CD4-positive, alpha-beta T cell treated with Interleukin-10 for 1 hour (primary cell): ENCODE measurements at regions not wholly inside any gene's neighbourhood (a gene's known extent, or its start where the extent isn't known, plus 50 kb on each side); places are given as distances from the start of the nearest gene placed in this dataset.

Experiments used
- DNase-seq: peaks from one replicate; pipeline ENCODE4 v3.0.0-alpha.2; 2020

DNA sequence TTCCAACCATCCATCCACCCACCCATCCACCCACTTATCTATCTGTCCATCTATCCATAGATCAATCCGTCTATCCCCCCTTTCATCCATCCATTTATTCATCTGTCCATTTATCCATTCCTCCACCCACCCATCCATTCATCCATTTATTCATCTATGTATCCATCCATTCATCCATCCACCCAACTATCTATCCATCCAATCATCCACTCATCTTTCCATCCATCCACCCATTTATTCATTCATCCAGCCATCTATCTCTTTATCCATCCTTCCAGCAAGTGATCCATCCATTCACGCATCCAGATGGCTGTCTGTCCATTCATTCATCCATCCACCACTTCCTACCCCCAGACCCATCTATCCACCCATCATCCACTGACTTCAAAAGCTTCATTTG lies 84.0 kb upstream of the CD99 start:
- DNase-seq = no peak

DNA sequence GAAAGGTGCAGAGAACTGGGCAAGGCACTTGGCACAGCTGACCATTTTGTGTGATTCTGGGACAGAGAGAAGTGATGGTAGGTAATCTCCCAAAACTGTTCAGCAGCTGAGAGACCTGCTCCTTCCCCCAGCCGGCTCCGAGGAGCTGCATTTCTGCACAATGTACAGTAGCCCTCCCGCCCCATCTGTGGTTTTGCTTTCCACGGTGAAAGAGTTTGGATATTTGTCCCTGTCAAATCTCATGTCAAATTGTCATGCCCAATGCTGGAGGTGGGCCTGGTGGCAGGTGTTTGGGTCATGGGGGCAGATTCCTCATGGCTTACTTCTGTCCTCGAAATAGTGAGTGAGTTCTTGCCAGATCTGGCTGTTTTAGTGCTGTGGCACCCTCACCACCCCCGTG lies 90.5 kb upstream of the CD99 start:
- no peak for DNase-seq

DNA sequence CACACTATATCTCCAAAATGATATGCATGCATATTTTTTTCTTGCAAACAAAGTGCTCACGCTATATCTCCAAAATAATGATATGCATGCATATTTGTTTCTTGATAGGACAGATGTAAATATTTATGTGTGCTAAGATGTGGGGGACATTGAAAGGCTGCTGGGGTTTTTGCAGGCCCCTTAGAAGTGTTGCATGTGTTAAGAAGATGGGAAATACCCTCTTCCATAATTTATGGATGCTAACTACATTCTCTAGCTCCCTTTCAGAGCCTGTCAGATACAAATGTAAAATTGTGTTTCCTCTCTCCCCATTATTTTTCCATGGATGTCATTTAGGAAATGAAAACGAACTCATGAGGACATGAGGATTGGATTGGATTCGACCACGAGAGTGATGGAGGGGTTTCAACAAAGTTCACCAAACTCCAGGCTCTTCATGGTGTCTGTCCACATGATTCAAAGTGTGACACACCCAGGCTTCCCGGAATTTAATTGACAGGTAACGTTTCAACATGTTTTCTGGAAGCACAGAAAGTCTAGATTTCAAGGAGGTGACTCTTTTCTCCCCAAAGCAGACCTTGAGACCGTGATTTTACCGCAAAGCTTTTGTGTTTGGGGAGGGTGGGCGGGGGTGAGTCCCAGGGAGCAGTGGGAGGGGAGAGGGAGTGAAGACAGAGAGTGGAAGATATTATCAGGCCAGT lies 94.4 kb upstream of the CD99 start:
- DNase-seq = no peak

DNA sequence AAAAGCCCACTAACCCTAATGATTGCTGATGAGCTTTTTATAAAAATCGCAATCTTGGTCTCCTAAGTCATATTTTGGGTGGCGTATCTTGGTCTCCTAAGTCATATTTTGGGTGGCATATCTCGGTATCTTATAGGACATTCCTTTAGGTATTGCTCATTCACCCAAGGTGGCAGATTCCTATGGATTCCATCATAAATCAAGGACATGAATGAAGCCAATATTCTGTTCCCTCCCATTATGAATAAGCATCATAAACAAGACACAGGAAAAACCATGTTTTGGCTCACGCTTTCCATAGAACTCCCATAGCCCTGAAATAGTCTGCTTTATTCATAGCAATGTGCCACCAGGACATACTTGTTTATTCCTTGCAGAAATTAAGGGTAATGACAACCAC lies 95.0 kb upstream of the CD99 start:
- no peak for DNase-seq

DNA sequence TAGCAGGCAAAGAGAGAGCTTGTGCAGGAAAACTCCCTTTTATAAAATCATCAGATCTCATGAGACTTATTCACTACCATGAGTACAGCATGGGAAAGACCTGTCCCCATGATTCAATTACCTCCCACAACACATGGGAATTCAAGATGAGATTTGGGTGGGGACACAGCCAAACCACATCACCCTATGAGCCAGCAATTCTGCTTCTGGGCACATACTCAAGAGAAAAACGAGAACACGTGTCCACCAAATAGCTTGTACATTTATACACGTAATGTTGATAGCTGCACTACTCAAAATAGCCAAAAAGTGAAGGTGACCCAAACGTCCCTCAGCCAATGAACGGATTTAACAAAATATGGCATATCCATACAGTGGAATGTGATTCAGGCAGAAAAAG lies 94.5 kb upstream of the DHRSX start:
- DNase-seq = no peak

DNA sequence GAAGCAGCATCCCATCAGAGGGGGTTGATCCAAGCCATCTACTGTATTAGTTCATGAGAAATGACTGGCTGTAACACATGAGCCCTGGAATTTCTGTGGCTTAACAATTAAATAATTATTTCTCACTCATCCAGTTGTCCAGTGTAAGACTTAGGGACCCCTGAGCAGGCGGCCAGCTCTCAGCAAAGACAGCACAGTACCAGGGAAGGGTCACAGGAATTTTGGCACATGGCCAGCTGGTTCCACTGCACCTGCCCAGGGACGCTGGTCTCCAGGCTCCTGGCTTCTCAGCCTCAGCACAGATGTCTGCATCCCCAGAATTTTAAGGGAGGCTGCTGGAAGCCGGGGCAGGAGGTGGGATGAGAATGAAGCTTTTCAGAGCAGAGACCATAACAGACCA lies 93.7 kb upstream of the DHRSX start:
- DNase-seq = no peak

DNA sequence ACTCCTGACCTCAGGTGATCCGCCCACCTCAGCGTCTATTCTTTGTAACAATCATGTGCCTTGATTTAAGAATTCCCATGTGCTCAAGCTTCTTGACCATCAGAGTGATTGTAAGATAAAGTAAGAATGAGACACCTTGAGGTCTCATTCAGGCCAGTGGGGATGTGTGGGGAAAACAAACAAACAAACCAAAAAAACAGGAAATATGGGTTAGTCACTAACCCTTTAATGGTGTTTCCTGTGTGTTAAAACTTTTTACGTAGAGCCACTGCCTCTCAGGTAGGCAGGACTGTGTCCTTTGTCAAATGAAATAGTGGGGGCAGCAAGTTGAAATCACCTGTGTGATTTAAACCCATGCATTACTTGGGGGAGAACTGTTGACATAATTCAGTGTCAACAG lies 91.5 kb upstream of the DHRSX start:
- no peak for DNase-seq

DNA sequence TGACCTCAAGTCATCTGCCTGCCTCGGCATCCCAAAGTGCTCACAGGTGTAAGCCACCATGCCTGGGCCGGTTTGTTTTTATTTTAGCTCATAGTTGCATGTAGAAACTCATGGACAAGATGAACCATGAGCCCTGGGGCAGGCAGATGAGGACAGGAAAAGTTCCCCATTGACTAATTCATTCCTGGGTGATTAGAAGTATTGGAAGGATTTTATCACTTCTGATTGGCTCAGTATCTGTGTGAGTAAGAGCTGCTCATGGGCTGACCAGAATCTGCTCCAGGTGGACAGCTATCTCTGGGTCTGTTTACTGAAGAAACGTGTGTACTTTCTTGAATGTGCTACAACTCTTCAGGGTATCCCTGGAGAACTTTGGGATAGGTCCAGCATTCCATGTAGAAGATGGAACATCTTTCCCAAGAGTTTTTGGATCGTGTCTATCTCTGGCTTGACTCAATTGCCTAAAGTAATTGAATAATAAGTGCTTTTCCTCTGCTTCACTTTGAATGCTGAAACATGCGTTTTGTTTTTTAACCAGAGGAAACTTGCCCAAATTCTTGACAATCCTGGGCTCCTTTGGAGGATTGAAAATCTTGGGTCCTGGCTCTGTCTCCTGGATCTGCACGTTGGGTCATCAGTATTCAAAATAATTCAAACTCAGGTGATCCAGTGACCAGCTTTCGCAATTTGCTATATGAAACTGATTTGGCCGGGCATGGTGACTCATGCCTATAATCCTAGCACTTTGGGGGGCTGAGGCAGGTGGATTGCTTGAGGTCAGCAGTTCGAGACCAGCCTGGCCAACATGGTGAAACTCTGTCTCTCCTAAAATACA lies 88.6 kb upstream of the DHRSX start:
- DNase-seq = no peak

DNA sequence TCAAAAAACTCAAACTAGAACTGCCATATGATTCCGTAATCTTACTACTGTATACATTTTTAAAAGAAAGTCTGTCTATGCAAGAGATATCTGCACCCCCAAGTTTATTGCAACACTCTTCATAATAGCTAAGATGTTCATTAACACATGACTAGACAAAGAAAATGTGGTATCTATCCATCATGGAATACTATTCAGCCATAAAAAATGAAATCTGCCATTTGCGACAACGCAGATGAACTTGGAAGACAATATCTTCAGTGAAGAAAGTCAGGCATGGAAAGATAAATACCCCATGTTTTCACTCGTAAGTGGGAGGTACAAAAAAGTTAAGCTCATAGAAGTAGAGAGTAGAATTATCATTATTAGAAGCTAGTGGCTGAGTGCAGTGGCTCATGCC lies 87.3 kb upstream of the DHRSX start:
- no peak for DNase-seq

DNA sequence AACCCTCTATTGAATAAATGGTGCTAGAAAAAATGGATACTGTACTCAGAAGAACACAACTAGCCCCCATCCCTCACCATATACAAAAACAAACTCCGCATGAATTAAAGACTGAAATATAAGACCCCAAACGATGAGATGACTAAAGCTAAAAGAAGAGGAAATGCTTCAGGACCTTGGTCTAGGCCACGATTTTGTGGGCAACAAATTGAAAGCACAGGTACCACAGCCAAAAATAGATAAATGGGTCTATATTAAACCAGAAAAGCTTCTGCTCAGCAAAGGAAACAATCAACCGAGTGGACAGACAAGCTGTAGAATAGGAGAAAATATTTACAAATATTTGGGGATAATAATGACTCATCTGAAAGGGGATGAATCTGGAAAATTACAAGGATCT lies 86.4 kb upstream of the DHRSX start:
- no peak for DNase-seq

DNA sequence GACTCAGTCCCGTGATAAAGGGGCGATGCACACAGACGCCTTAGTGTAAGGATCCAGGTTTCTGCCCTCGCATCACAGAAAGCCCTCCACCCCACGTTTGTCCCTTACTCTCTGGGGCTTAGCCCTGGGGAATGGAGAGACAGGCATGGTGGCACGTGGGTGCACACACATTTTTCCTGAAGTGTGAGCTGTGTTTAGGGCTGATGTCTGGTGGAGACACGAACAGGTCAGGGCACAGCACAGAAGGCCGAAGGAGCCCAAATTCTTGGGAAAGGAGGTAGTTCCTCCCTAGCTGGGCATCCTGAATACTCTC lies 84.3 kb upstream of the DHRSX start:
- no peak for DNase-seq

DNA sequence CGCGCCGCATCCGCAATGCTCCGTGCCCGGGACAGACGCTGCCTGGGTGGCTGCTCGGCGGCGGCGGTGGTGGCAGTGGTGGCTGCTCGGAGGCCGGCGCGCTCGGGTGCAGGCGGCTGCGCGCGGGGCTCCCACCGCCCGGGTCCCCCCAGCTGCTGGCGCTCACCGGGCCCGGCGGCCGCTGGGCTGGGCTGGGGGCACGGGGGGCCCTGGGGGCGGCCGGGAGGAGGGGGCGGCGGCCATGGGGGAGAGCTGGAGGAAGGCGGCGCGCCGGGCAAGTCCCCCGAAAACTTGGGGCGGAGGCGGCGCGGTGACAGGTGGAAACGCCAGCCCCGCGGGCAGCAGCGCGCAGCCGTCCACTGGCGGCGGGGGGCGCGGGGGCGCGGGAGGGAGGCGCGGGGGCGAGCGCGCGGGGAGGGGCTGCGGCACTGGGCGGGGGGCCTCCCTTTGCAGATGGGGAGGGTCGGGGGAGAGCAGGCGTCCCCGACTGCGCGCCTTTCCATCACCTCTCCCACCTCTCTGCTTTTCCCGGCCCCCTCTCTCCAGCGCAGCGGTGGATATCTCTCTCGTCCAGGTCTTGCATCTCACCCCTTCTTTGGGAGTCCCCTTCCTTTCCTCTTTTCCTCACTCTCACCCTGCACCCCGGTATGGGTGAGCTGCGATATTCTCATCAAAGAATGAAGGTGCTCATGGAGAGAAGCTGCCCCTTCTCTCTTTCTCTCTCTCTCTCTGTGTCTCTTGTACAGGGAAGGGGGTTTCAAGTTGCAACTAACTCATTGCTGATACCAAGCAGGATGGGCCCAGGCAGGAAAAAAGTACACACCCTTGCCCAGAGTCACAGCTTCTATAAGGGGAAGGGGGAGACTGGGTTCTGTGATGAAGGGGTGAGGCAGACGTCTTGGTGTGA lies 83.7 kb upstream of the DHRSX start:
- DNase-seq = no peak

DNA sequence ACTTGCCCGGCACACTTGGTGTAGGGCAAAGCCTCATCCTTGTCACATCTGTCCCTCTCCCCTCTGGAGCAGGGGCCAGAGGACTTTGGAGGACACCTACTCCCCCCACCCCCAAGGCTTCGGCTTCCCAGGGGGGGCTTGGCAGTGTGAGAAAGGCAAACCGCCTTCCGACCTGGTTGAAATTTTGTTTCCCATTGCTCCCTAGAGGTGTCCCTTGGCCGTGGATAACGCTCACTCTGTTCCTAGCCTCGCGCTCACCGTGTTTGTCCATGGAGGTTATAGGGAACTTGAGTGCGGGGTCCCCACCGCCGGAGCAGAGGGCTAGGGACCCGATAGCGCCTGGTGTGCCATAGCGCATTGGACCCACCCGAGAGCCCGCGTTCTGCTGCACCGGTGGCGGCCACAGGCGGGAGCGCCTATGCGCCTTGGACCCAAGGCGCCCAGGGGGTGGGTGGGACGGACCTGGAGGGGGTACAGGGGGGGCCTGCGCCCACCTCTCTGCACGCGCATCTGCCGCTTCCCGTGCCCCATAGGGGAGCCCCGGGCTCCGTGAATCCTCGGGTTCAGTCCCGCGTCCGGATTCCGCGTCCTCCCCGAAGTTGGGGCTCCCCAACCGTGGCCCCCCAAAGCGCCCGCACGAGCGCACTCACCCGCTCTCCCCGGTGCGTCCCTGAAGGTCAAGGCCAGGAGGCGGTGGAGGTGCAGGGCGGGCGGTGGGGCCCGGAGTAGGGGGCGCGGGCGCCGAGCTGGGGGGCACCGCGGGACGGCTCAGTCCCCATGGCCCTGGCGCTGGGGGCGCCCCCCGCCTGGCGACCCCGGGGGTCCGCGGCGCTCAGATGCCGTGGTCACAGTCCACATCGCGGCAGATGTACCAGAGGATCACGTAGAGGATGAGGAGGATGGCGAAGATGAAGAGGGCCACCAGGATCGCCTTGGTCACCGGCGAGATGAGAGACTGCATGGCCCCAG lies 82.7 kb upstream of the DHRSX start:
- no peak for DNase-seq

DNA sequence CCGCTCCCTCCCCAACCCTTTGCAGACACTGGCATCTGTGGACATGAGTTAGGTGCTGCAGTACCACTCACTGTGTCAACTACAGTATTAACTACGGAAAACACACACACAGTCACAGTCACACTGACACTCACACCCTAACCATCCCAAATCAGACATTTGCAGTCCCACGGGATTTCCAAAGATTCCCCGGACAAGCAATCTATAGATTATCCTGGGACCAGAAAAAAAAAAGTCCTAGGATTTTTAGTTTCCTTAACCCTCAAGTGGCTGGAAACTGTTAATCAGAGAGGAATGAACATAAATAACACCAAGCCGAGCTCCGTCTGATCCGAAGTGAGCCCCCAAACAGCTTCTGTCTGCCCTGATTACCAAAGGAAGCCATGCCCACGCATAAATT lies 81.9 kb upstream of the DHRSX start:
- no peak for DNase-seq

DNA sequence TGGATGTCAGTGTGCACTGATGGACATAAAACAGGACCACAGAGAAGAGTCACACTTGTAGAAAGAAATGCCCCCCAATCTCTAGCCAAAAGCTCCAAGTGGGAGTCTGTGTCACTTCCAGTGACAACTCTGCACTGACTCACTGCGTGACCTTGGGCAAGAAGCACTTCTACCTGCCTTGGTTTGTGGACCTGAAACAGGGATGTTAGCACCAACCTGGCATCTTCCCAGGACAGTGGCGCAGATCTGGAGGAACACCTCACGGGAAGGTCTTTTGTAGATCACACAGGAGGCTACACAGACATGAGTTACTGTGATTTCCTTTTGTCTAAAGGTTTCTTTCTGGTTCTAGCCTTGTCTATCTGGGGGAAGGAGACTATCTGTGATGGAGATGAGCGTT lies 80.5 kb upstream of the DHRSX start:
- no peak for DNase-seq

DNA sequence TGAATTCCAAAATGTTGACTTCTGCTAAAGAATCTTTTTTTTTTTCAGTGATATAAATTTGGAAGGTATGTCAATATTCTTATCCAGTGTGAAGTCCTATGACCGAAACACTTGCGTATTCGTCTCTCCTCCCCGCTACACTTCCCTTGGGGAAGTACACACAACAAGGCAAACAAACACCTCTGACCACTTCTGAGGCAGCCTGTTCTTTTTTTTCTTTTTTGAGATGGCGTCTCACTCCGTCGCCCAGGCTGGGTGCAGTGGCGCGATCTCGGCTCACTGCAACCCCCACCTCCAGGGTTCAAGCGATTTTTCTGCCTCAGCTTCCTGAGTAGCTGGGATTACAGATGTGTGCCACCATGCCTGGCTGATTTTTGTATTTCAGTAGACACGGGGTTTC lies 78.1 kb upstream of the DHRSX start:
- DNase-seq = no peak

DNA sequence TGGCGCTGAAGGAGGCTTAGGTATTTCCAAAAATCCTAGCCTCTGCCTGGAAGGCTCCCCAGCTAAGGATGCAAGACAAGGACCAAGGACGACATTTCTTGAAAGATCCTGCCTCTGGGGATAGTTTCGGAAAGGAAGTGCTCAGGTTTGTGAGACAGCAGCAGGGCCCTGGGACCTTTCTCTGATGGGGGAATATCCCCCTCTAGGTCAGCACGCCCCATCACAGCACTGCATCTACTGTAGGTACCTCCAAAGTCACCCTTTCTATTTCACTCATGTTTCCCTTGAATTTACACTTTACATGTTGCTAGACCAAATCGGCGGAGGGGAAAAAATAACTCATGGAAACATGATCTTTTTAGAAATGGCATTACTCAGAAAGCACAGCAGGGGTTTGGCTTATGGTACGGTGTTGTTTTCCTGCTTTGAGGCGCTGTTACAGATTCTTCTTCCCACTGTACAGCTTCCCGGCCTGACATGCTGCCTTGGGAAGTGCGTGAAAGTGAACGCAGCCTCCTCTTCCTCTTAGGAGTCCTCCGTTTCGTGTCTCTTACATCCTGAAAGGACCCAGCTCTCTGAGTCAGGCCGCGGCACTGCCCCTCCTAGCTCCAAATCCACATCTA lies 77.2 kb upstream of the DHRSX start:
- no peak for DNase-seq

DNA sequence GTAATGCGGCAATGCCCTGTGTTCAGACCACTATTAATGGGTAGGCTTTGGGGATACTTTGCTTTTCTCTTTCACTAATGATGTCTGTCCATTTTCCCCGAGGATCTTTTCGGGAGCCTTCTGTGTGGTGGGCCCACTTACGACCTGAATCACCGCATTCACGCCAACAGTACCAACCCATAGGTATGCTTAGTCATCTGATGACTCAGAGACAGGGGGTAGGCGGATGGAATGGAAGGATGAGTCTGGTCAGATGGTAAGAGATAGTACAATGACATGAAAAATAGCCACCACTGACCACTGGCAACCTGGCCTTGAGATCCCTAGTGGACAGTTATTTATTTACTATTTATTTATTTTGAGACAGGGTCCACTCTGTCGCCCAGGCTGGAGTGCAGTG lies 76.0 kb upstream of the DHRSX start:
- no peak for DNase-seq

DNA sequence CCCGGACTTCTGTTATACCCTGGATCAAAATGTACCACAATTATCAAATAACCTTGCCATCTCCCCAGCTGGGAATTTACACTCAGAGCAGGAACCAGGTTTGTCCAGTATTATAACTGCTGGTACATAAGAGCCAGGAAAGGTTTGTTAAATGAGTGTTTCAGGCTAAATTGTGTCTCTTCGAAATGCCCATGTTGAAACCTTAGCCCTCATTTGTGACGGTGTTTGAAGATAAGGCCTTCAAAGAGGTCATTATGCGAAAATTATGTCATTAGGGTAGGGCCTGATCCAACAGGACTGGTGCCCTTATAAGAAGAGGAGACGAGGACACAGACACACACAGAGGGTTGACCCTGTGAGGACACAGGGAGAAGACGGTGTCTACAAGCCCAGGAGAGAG lies 73.5 kb upstream of the DHRSX start:
- no peak for DNase-seq

DNA sequence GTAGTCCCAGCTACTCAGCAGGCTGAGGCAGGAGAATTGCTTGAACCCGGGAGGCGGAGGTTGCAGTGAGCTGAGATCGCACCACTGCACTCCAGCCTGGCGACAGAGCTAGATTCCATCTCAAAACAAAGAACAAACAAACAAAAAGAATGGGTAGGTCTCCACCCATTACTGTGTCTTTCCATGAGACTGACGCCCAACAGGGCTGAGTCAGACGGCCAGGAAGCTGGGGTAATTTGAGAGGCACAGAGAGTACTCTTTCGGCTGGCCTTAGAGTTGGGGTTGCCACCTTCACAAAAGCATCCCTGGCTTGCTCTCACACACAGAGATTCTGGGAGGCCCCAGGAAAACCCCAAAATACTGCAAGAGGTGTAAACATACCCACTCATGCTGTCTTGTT lies 72.0 kb upstream of the DHRSX start:
- no peak for DNase-seq

DNA sequence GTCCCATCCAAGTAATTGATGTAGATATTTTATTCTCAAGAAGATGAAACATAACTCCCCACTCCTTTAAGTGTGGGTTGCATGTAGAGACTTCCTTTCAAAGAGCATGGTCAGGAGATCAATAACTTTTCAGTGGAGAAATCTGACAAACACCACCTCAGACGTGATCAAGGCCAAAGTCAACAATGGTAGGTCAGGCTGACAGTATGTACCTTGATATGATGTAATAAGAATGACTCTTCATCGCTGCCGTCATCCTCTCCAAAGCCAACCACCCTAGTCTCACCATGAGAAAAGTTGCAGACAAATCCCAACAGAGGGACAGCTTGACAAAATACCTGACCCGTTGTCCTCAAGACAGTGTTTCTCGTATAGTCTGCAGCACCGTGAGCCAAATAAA lies 67.3 kb upstream of the DHRSX start:
- DNase-seq = no peak

DNA sequence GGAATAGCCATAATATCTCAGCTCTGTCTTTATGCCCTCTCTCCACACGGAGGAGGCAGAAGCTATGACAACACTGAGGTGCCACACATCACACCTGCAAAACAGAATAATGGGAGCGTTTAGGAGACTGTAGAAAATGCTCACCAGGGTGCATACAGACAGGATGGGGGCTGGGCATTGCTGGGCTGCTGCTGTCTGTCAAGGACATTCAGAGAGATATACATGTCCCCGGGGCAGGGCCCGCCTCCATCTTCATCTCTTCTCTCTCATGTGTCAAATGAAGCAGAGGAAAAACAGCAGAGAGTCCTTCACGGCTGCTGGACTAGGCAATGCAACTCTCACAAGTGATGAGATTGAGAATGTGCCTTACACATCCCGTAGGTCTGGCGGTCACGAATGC lies 65.3 kb upstream of the DHRSX start:
- DNase-seq = no peak
